MM.1S (cell line): ENCODE measurements at regions not wholly inside any gene's neighbourhood (a gene's known extent, or its start where the extent isn't known, plus 50 kb on each side); places are given as distances from the start of the nearest gene placed in this dataset.

ENCODE experiments used
- CTCF ChIP-seq: fragments of 300-600 bp; sonication (generic); IDR thresholded peaks from 2 replicates; pipeline ENCODE4 v1.5.1; 2016; ENCODE audit warnings: antibody characterized with exemption, low read length, mixed read lengths
- EZH2 ChIP-seq: fragments of 300-600 bp; sonication (generic); optimal IDR thresholded peaks from 2 replicates; pipeline ENCODE3; 2017; ENCODE audit warnings: low read depth, mild to moderate bottlenecking, antibody characterized with exemption, low read length, mixed read lengths
- EZH2phosphoT487 ChIP-seq: fragments of 300-600 bp; sonication (generic); IDR thresholded peaks from 2 replicates; pipeline ENCODE4 v1.6.1; 2018; ENCODE audit warnings: antibody characterized with exemption, low read length

DNA sequence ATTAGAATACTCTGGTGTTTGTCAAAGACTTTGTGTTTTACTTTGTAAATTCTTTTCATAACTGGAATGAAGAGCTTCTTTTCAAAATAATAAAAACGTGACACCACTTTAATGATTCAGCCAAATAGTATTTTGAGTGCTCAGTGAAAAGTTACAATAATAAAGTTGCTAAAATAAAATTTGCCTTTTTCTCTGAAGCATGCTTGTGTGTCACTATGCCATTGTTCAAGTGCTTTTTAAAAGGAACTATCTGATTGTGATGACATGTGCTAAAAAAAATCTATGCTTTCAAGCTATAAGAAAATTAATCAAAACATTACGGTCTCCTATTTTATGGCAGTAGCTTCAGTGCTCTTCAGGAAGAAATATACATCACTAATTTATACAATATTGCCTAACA is 1290.5 kb upstream of the B3GALT2 start:
- no peak for TF ChIP-seq CTCF
- TF ChIP-seq EZH2phosphoT487: no peak
- no peak for TF ChIP-seq EZH2
